PFSK-1 (cell line): ENCODE measurements at regions not wholly inside any gene's neighbourhood (a gene's known extent, or its start where the extent isn't known, plus 50 kb on each side); places are given as distances from the start of the nearest gene placed in this dataset.

ENCODE experiments used
- FOXP2 ChIP-seq: optimal IDR thresholded peaks from 2 replicates; pipeline ENCODE3; 2011; ENCODE audit warnings: borderline replicate concordance, control low read depth, inconsistent platforms; ENCODE audit not compliant: insufficient read depth; ENCODE audit errors: extremely low read length, extremely low read depth
- POLR2AphosphoS5 ChIP-seq: IDR thresholded peaks from 2 replicates; pipeline ENCODE4 v1.6.1; 2012; ENCODE audit warnings: low read depth, mild to moderate bottlenecking, control low read depth, low read length, moderate library complexity
- SIN3A ChIP-seq: IDR thresholded peaks from 2 replicates; pipeline ENCODE4 v1.6.1; 2012; ENCODE audit warnings: mild to moderate bottlenecking, low read length, moderate library complexity, borderline replicate concordance; ENCODE audit not compliant: insufficient read depth
- TAF1 ChIP-seq: IDR thresholded peaks from 2 replicates; pipeline ENCODE4 v1.6.1; 2012; ENCODE audit warnings: low read length, control low read depth, borderline replicate concordance; ENCODE audit not compliant: insufficient read depth
- TF ChIP-seq, protein P1 (sequence below), 2 experiments: IDR thresholded peaks; 2 replicates each; pipeline versions ENCODE4 v1.6.1 to v1.8.0; 2011 to 2012; ENCODE audit warnings: low read depth in 2 of 2, low read length in 2 of 2, control low read depth in 1 of 2, inconsistent platforms in 1 of 2, mild to moderate bottlenecking in 1 of 2, moderate library complexity in 1 of 2; ENCODE audit not compliant: insufficient read depth in 1 of 2

DNA sequence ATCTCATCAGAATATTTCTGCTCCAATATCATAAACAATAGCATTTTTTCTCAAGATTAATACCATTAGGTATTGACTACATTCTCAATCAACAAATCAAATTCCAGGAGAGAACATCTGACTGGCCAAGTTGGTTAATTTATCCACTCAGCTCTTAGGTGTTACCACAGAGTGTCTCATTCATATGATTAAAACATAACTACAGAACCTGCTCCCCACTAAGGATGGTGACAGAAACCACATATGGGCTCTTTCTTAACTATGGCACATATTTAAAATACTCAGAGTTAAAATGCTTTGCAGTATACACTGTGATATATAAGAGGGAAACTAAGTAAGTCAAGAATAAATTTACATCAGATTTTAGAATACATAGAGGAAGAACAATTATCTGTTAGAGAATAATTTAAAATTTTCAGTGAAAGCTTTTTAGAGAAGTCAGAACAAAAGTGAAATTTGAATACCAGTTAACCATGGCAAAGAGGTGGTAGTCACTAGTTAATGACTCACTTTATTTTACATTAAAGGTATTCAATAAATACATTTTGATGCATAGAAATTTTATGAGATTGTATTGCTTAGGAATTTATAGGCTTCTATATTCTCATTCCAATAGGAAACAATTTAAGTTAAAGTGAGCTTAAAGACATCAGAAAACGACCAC, 1120.8 kb upstream of the TMEFF2 start:
- TF ChIP-seq TAF1 (no peak), POLR2AphosphoS5 (no peak), SIN3A (no peak), FOXP2 (no peak)
- TF ChIP-seq, protein P1, sequence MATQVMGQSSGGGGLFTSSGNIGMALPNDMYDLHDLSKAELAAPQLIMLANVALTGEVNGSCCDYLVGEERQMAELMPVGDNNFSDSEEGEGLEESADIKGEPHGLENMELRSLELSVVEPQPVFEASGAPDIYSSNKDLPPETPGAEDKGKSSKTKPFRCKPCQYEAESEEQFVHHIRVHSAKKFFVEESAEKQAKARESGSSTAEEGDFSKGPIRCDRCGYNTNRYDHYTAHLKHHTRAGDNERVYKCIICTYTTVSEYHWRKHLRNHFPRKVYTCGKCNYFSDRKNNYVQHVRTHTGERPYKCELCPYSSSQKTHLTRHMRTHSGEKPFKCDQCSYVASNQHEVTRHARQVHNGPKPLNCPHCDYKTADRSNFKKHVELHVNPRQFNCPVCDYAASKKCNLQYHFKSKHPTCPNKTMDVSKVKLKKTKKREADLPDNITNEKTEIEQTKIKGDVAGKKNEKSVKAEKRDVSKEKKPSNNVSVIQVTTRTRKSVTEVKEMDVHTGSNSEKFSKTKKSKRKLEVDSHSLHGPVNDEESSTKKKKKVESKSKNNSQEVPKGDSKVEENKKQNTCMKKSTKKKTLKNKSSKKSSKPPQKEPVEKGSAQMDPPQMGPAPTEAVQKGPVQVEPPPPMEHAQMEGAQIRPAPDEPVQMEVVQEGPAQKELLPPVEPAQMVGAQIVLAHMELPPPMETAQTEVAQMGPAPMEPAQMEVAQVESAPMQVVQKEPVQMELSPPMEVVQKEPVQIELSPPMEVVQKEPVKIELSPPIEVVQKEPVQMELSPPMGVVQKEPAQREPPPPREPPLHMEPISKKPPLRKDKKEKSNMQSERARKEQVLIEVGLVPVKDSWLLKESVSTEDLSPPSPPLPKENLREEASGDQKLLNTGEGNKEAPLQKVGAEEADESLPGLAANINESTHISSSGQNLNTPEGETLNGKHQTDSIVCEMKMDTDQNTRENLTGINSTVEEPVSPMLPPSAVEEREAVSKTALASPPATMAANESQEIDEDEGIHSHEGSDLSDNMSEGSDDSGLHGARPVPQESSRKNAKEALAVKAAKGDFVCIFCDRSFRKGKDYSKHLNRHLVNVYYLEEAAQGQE (IDR thresholded peaks at IDR 0.05; ENCODE audit: insufficient read depth in 1 of 2, low read depth in 2 of 2, low read length in 2 of 2): no peak

GRCh38 chr2:193303464-193303863, 1108.7 kb upstream of the TMEFF2 start:
- no peak for TF ChIP-seq FOXP2
- no peak for TF ChIP-seq POLR2AphosphoS5
- TF ChIP-seq SIN3A: no peak
- TF ChIP-seq, protein P1 (IDR thresholded peaks at IDR 0.05; ENCODE audit: insufficient read depth in 1 of 2, low read depth in 2 of 2, low read length in 2 of 2): no peak
- no peak for TF ChIP-seq TAF1

DNA sequence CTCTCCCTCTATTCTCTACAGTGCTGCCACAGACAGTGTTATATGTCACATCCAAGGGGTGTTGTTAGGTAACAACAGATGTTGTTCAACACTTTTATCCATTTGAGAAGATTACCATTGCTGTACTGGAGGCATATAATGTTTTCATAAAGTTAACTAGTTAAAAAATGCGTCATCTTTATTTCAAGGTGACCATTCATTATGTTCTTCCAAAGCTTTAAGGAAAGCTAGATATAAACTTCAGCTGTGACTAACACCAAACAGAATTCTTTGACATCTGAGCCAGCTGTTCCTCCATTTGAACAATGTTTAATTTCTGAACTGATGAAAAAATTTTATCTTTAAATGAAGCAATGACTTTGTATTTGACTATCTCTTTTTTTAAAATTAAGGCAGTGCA, 1099.6 kb upstream of the TMEFF2 start:
- no peak for TF ChIP-seq SIN3A
- TF ChIP-seq TAF1: no peak
- TF ChIP-seq, protein P1 (IDR thresholded peaks at IDR 0.05; ENCODE audit: insufficient read depth in 1 of 2, low read depth in 2 of 2, low read length in 2 of 2): no peak
- TF ChIP-seq POLR2AphosphoS5: no peak
- TF ChIP-seq FOXP2: no peak

DNA sequence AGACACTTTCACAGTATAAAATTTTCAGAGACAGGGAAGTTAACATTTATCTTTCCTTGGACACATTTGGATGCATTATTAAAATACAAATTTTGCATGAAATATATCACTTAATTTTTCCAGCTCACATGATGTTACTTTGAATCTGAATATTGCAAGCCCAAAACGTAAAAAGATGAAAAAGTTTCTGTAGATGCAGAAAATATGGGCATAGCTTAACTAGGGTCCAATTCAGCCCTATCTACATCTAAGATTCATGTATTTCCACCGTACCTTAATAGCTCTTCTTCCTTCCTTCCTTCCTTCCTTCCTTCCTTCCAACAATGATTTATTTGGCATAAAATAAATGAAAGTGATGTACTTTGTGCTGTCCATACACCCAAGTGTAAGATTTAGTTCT, 1084.6 kb upstream of the TMEFF2 start:
- TF ChIP-seq SIN3A (no peak), TAF1 (no peak), FOXP2 (no peak), POLR2AphosphoS5 (no peak)
- TF ChIP-seq, protein P1 (IDR thresholded peaks at IDR 0.05; ENCODE audit: insufficient read depth in 1 of 2, low read depth in 2 of 2, low read length in 2 of 2): no peak

- no peak for TF ChIP-seq SIN3A
- TF ChIP-seq, protein P1 (IDR thresholded peaks at IDR 0.05; ENCODE audit: insufficient read depth in 1 of 2, low read depth in 2 of 2, low read length in 2 of 2): no peak
- no peak for TF ChIP-seq POLR2AphosphoS5
- no peak for TF ChIP-seq TAF1
- no peak for TF ChIP-seq FOXP2
Measured at GRCh38 chr2:193276988-193277387, 1082.3 kb upstream of the TMEFF2 start.
